ENCODE measurements at regions not wholly inside any gene's neighbourhood (a gene's known extent, or its start where the extent isn't known, plus 50 kb on each side); places are given as distances from the start of the nearest gene placed in this dataset.
A peak's percentile ranks its signal among the peaks of the same experiment; 100 is the strongest.

DNA sequence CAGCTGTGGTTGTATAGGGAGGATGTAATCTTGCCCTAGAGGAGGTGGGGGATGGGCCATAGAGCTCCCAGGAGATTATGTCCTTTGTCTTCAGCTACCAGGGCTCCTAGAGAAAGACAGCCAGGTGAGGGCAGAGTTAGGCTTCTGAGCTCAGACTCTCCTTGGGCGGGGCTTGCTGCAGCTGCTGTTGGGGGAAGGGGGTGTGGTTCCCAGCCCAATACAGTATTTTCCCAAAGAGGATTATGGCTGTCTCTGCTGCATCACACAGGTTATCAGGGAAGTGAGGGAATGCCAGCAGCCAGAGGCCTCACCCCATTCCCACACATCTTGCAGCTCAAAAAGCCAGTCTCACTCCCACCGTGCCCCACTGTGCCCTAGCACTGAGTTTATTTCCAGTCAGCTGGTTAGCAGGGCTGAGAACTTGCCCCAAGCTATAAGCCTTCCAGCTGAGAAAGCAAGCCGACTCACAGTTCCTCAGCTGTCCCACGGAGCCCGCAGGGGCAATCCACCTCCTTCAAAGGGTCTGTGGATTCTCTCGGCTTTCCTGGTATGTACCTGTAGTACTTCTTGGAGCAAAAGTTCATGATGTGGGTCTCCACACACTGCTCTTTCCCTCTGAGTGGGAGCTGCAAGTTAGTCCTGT lies 217.3 kb upstream of the CPNE8 start:
- H3F3A ChIP-seq (ENCODE audit: insufficient read depth, low read depth): no peaks in the 10 kb centered on the region
- H4K20me1 ChIP-seq (ENCODE audit: insufficient read depth): no peaks in the 10 kb centered on the region
- H2AFZ ChIP-seq: peak overlapping the region; percentile 19; the same call in 1 of the 2 replicates
- no peak overlapping the region for H3K27ac ChIP-seq
- no TSS peak for BruUV-seq (replicated peaks)
- no peaks in the 10 kb centered on the region for H3K9me2 ChIP-seq (ENCODE audit: insufficient read depth)
- no peak overlapping the region for H3K4me2 ChIP-seq
- TF ChIP-seq, protein P1, sequence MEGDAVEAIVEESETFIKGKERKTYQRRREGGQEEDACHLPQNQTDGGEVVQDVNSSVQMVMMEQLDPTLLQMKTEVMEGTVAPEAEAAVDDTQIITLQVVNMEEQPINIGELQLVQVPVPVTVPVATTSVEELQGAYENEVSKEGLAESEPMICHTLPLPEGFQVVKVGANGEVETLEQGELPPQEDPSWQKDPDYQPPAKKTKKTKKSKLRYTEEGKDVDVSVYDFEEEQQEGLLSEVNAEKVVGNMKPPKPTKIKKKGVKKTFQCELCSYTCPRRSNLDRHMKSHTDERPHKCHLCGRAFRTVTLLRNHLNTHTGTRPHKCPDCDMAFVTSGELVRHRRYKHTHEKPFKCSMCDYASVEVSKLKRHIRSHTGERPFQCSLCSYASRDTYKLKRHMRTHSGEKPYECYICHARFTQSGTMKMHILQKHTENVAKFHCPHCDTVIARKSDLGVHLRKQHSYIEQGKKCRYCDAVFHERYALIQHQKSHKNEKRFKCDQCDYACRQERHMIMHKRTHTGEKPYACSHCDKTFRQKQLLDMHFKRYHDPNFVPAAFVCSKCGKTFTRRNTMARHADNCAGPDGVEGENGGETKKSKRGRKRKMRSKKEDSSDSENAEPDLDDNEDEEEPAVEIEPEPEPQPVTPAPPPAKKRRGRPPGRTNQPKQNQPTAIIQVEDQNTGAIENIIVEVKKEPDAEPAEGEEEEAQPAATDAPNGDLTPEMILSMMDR (conservative IDR thresholded peaks at IDR 0.05): no peak
- TF ChIP-seq EZH2 (IDR thresholded peaks at IDR 0.05; ENCODE audit: low read depth): no peak
- H3K36me3 ChIP-seq (ENCODE audit: low read depth): no peaks in the 10 kb centered on the region
- intact Hi-C loops (cut with micrococcal nuclease; ENCODE audit: unreplicated experiment): loop anchor here (5.0 kb wide), 1 partner anchor 135 kb away; no protein-coding TSS in a partner anchor
- ChIA-PET CTCF (interaction anchor here (0.6 kb wide), 2 partner anchors 217 to 807 kb away, joined by 6 to 9 read pairs; no protein-coding TSS in a partner anchor), POLR2A (ENCODE audit: unreplicated experiment) (no interaction called here)
- no peaks in the 10 kb centered on the region for H3K79me2 ChIP-seq (ENCODE audit: low read depth)
- H3K27me3 ChIP-seq (ENCODE audit: insufficient read depth, low read depth): no peaks in the 10 kb centered on the region
- peaks cover 3% of the 10 kb centered on the region; the same call in 1 of the 2 replicates for H3K9me3 ChIP-seq (ENCODE audit: insufficient read depth, low read depth)
- H3K4me1 ChIP-seq (replicated peaks; ENCODE audit: insufficient read depth): peaks cover 8% of the 10 kb centered on the region; the same call in 1 of the 2 replicates
- no peak overlapping the region for H3K4me3 ChIP-seq
- DNase-seq: no peak

DNA sequence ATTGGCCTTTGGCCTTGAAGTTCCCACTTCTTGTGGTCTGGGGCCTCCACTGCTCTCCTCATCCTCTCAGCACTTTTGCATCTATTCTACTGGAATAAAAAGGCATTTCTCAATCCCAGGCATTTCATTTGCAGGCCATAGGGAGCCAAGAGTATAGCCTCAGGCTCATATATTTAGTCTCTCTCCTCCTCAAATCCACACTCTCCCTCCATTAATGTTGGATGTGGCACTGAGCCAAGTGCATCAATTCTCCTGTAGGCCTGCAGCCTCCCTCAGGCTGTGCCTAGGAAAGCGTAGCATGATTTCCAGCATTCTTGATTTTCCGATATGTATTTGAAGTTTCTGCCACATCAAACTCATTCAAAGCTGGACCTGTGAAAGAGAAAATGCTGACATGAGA lies 211.5 kb upstream of the CPNE8 start:
- CTCF ChIA-PET: no interaction called here
- POLR2A ChIA-PET (ENCODE audit: unreplicated experiment): interaction anchor here (0.7 kb wide), 1 partner anchor 1029 kb away, joined by 3 read pairs; no protein-coding TSS in a partner anchor
- no peaks in the 10 kb centered on the region for H3K4me1 ChIP-seq (replicated peaks; ENCODE audit: insufficient read depth)
- no peaks in the 10 kb centered on the region for H3K36me3 ChIP-seq (ENCODE audit: low read depth)
- TF ChIP-seq, protein P1 (conservative IDR thresholded peaks at IDR 0.05): no peak
- TF ChIP-seq EZH2 (IDR thresholded peaks at IDR 0.05; ENCODE audit: low read depth): no peak
- H3K4me3 ChIP-seq: no peak overlapping the region
- DNase-seq: no peak
- BruUV-seq (replicated peaks): no TSS peak
- intact Hi-C loops (cut with micrococcal nuclease; ENCODE audit: unreplicated experiment): no loop called here
- no peaks in the 10 kb centered on the region for H3K9me3 ChIP-seq (ENCODE audit: insufficient read depth, low read depth)
- no peaks in the 10 kb centered on the region for H3K27me3 ChIP-seq (ENCODE audit: insufficient read depth, low read depth)
- no peaks in the 10 kb centered on the region for H3K79me2 ChIP-seq (ENCODE audit: low read depth)
- H3F3A ChIP-seq (ENCODE audit: insufficient read depth, low read depth): no peaks in the 10 kb centered on the region
- no peak overlapping the region for H2AFZ ChIP-seq
- no peak overlapping the region for H3K4me2 ChIP-seq
- no peaks in the 10 kb centered on the region for H4K20me1 ChIP-seq (ENCODE audit: insufficient read depth)
- no peaks in the 10 kb centered on the region for H3K9me2 ChIP-seq (ENCODE audit: insufficient read depth)
- no peak overlapping the region for H3K27ac ChIP-seq

DNA sequence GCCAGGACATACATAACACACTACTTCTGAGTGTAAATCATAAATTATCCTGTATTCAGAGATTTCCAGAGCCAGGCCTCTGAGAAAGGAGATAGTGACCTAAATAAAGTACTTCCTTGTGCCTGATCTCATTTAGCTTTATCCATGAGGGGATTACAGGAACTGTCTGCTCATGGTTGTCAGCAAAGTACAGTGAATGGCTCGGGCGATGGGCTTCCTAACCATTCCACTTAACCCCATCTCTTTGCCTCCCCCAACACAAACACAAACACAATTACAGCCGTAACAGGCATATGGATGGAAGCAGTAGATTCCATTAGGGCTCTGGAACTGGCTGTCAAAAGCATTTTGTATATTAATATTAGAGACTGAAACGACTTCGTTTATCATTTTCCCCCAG lies 206.7 kb upstream of the CPNE8 start:
- Histone ChIP-seq H3K4me2 (no peak overlapping the region), H3F3A (ENCODE audit: insufficient read depth, low read depth) (no peaks in the 10 kb centered on the region), H2AFZ (no peak overlapping the region), H3K9me3 (ENCODE audit: insufficient read depth, low read depth) (no peaks in the 10 kb centered on the region), H3K4me3 (no peak overlapping the region), H3K36me3 (ENCODE audit: low read depth) (no peaks in the 10 kb centered on the region), H3K4me1 (replicated peaks; ENCODE audit: insufficient read depth) (no peaks in the 10 kb centered on the region), H3K27me3 (ENCODE audit: insufficient read depth, low read depth) (no peaks in the 10 kb centered on the region), H3K27ac (no peak overlapping the region), H3K9me2 (ENCODE audit: insufficient read depth) (no peaks in the 10 kb centered on the region), H3K79me2 (ENCODE audit: low read depth) (no peaks in the 10 kb centered on the region), H4K20me1 (ENCODE audit: insufficient read depth) (no peaks in the 10 kb centered on the region)
- ChIA-PET CTCF (no interaction called here), POLR2A (ENCODE audit: unreplicated experiment) (no interaction called here)
- TF ChIP-seq, protein P1 (conservative IDR thresholded peaks at IDR 0.05): no peak
- no peak for TF ChIP-seq EZH2 (IDR thresholded peaks at IDR 0.05; ENCODE audit: low read depth)
- no peak for DNase-seq
- intact Hi-C loops (cut with micrococcal nuclease; ENCODE audit: unreplicated experiment): no loop called here
- BruUV-seq (replicated peaks): no TSS peak
